Heart left ventricle (tissue), 13 donors: ENCODE measurements at regions not wholly inside any gene's neighbourhood (a gene's known extent, or its start where the extent isn't known, plus 50 kb on each side); places are given as distances from the start of the nearest gene placed in this dataset.

ENCODE experiments used
- POLR2A ChIP-seq, 2 donors: fragments of 450-650 bp; IDR thresholded peaks; one replicate each; pipeline ENCODE4 v1.6.1; 2017; ENCODE audit warnings: antibody characterized with exemption in 2 of 2, mild to moderate bottlenecking in 2 of 2, moderate library complexity in 2 of 2
- TF ChIP-seq, protein P1 (sequence below), 12 donors: fragments of 200-600 bp; sonication (generic) in 4 of 12; IDR thresholded peaks; one replicate each; pipeline versions ENCODE4 v1.5.0 to v1.8.0; 2018 to 2022; ENCODE audit warnings: antibody characterized with exemption in 12 of 12, mild to moderate bottlenecking in 5 of 12
- donor health status: ischemic (EF 13 %, LVEDD 7.1; RV severe dilation, severe dysfunction).
- donor health status: DM: no; HTN: yes; CAD: no.
- donor health status: DM: no; HTN: no; CAD: no.
- donor health status: ischemic (EF 25% LVEDD 6.9; RV normal size, moderate dysfunction).
- donor health status: ischemic (EF 25% LVEDD 5.7; RV mildly dilated, moderate dysfunction).
- donor health status: ischemic (EF 35%, LVEDD 5.7; RV mildly dilated, moderate dysfunction).
- donor health status: nonischemic (EF 11% LVEDD 7.7; RV severe dilation, severe dysfunction).
- donor health status: DM: yes; HTN: yes; CAD: no.
- donor health status: PGD.
- donor health status: ischemic (EF 29% LVEDD 5.4; RV normal size, mild dysfunction).
- donor health status: nonischemic (EF 23%, LVEDD 6.1; RV moderate dilation, normal function).

DNA sequence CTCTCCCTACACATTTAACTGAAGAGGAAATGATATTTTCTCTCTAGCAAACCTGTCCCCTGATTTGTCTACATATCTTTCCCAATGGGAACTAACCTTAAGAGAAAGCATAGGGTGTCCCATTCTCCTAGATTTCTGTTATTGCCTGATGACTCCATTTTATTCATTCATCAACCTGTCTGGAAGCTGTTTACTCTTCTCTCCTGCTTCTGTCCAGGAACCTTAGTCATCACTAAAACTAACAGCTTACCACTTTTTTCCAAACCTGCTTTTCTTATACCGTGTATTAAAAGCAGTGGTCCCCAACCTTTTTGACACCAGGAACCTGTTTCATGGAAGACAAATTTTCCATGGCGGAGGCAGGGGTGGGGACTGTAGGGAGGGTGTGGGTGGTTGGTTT lies 473.3 kb upstream of the PCDH15 start:
- TF ChIP-seq, protein P1, sequence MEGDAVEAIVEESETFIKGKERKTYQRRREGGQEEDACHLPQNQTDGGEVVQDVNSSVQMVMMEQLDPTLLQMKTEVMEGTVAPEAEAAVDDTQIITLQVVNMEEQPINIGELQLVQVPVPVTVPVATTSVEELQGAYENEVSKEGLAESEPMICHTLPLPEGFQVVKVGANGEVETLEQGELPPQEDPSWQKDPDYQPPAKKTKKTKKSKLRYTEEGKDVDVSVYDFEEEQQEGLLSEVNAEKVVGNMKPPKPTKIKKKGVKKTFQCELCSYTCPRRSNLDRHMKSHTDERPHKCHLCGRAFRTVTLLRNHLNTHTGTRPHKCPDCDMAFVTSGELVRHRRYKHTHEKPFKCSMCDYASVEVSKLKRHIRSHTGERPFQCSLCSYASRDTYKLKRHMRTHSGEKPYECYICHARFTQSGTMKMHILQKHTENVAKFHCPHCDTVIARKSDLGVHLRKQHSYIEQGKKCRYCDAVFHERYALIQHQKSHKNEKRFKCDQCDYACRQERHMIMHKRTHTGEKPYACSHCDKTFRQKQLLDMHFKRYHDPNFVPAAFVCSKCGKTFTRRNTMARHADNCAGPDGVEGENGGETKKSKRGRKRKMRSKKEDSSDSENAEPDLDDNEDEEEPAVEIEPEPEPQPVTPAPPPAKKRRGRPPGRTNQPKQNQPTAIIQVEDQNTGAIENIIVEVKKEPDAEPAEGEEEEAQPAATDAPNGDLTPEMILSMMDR (IDR thresholded peaks at IDR 0.05), result no peak
- no peak for TF ChIP-seq POLR2A (IDR thresholded peaks at IDR 0.05)
